Small intestine (tissue), 7 donors: ENCODE measurements at regions not wholly inside any gene's neighbourhood (a gene's known extent, or its start where the extent isn't known, plus 50 kb on each side); places are given as distances from the start of the nearest gene placed in this dataset.
"Not testable (repeated sequence)": the region's sequence is repeated elsewhere in the genome, so short reads cannot be mapped to it uniquely, and the experiment has no call there.

ENCODE experiments used
- DNase-seq, 2 donors: peaks; one replicate each; pipeline versions ENCODE4 v3.0.0 to v3.0.0-alpha.2; 2013
- FAIRE-seq: peaks from 2 replicates; lab custom pipeline; 2012; peaks lifted over from hg19 to GRCh38; lab: Jason Lieb, UNC
- H3K27ac ChIP-seq, 3 donors: one replicate each; pipeline ENCODE4 v1.5.1; 2013; ENCODE audit warnings: low read length in 2 of 3, mild to moderate bottlenecking in 2 of 3, control low read depth in 1 of 3, inconsistent platforms in 1 of 3, low read depth in 1 of 3, moderate library complexity in 1 of 3
- H3K27me3 ChIP-seq, 3 donors: one replicate each; pipeline ENCODE4 v1.6.1; 2013; ENCODE audit warnings: low read length in 3 of 3, inconsistent platforms in 1 of 3; ENCODE audit not compliant: control insufficient read depth in 3 of 3, insufficient read depth in 3 of 3
- H3K36me3 ChIP-seq, 3 donors: one replicate each; pipeline ENCODE4 v1.6.1; 2013; ENCODE audit warnings: low read length in 3 of 3, inconsistent platforms in 1 of 3, low read depth in 1 of 3, mild to moderate bottlenecking in 1 of 3, moderate library complexity in 1 of 3; ENCODE audit not compliant: control insufficient read depth in 3 of 3, insufficient read depth in 2 of 3
- H3K4me1 ChIP-seq, 3 donors: one replicate each; pipeline ENCODE4 v1.6.1; 2013; ENCODE audit warnings: low read length in 2 of 3, inconsistent platforms in 1 of 3, low read depth in 1 of 3, mild to moderate bottlenecking in 1 of 3, moderate library complexity in 1 of 3; ENCODE audit not compliant: control insufficient read depth in 3 of 3, insufficient read depth in 2 of 3
- H3K4me3 ChIP-seq, 3 donors: one replicate each; pipeline ENCODE4 v1.5.1; 2013; ENCODE audit warnings: low read length in 3 of 3, control low read depth in 1 of 3, inconsistent platforms in 1 of 3, low read depth in 1 of 3, mild to moderate bottlenecking in 1 of 3, moderate library complexity in 1 of 3
- H3K9me3 ChIP-seq, 2 donors: one replicate each; pipeline ENCODE4 v1.6.1; 2013; ENCODE audit warnings: low read depth in 1 of 2, low read length in 1 of 2; ENCODE audit not compliant: control insufficient read depth in 2 of 2, insufficient read depth in 1 of 2
- WGBS, 3 donors: extraction: QIAGEN DNeasy Blood & Tissue Kit; methylation state at CpG; one replicate each; pipeline ENCODE4 v1.1.7; 2013; 5-methylcytosine and 5-hydroxymethylcytosine counted together
- donor health status: healthy with polysubstance abuse.
- donor health status: control.
- donor health status: control.
- donor health status: Bipolar disorder and iron deficiency.
- donor health status: healthy.

DNA sequence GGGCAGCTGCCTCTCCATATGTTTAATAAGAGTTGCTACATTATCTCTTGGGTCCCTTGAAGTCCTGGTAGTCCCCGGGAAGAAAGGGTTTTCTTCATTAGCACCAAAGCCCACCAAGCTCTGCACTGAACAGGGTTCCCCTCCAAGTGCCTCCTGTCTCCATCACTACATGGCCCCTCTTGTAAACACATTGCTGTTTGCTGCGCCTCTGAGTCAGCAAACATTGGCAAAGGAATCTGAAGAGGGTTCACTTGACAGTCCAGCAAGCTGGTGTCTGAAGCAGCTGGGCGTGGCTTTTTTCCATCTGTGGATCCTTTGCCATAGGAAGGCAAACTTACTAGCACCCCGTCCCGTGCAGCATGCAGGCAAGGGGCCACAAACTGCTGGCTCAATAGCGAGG, 82.8 kb downstream of the TEX51 start:
- no peaks in the 10 kb centered on the region for H3K36me3 ChIP-seq
- H3K27me3 ChIP-seq = no peaks in the 10 kb centered on the region
- FAIRE-seq (no peak), DNase-seq (no peak)
- no peaks in the 10 kb centered on the region for H3K9me3 ChIP-seq
- H3K27ac ChIP-seq = no peak overlapping the region
- WGBS, 3 donors = 67 to 71% (median 68%) methylated on average over 6 of the region's 6 CpGs
- H3K4me3 ChIP-seq = no peak overlapping the region
- no peaks in the 10 kb centered on the region for H3K4me1 ChIP-seq

DNA sequence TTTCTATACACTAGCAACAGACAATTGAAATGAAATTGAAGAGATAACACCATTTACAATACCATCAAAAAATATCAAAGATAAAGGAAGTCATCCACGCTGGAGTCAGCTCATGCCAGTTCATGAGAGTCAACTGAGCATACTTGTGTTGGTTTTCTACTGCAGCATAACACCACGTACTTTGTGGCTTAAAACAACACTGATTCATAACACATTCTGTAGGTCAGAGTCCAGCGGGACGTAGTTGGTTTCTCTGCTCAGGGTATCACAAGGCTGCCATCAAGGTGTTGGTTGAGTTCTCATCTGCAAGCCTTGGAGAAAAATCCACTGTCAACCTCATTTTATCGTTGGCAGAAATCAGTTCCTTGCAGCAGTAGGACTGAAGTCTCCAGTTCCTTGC, 84.2 kb downstream of the TEX51 start:
- Histone ChIP-seq H3K36me3 (no peaks in the 10 kb centered on the region), H3K27me3 (no peaks in the 10 kb centered on the region)
- FAIRE-seq = no peak

GRCh38 chr2:126986631-126987187, 88.0 kb downstream of the TEX51 start:
- 62 to 74% (median 70%) methylated on average over 6 of the region's 6 CpGs for WGBS, 3 donors
- Histone ChIP-seq H3K4me3 (no peak overlapping the region), H3K36me3 (no peaks in the 10 kb centered on the region), H3K27me3 (peaks cover 0 to 2% (median 0%) of the 10 kb centered on the region in 3 donors), H3K9me3 (no peaks in the 10 kb centered on the region), H3K27ac (no peak overlapping the region), H3K4me1 (no peaks in the 10 kb centered on the region)
- FAIRE-seq = no peak
- DNase-seq = no peak

More for the DNA sequence above, 84.2 kb downstream of the TEX51 start:
- H3K9me3 ChIP-seq = no peaks in the 10 kb centered on the region
- H3K27ac ChIP-seq = no peak overlapping the region
- no peak overlapping the region for H3K4me3 ChIP-seq
- peak; percentile 10 to 52 for DNase-seq
- no peaks in the 10 kb centered on the region for H3K4me1 ChIP-seq
- WGBS, 3 donors = 47 to 81% (median 60%) methylated on average over 5 of the region's 5 CpGs

DNA sequence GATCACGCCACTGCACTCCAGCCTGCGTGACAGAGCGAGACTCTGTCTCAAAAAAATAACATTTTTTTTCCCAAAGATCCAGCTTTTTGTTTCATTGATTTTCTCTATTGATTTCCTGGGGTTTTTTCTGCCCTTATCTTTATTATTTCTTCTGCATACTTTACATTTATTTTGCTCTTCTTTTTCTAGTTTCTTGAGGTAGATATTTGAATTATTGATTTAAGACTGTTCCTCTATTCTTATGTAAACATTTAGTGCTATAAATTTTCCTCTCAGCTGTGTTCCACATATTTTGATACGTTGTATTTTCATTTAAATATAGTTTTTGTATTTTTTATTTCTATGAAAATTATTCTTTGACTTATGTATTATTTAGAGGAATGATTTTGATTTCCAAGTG, 89.8 kb downstream of the TEX51 start:
- Histone ChIP-seq H3K9me3 (no peaks in the 10 kb centered on the region), H3K36me3 (no peaks in the 10 kb centered on the region), H3K4me3 (no peak overlapping the region), H3K27ac (no peak overlapping the region), H3K27me3 (peaks cover 0 to 2% (median 0%) of the 10 kb centered on the region in 3 donors), H3K4me1 (no peaks in the 10 kb centered on the region)
- 64 to 73% (median 69%) methylated on average over 4 of the region's 4 CpGs for WGBS, 3 donors
- DNase-seq (no peak), FAIRE-seq (no peak)

DNA sequence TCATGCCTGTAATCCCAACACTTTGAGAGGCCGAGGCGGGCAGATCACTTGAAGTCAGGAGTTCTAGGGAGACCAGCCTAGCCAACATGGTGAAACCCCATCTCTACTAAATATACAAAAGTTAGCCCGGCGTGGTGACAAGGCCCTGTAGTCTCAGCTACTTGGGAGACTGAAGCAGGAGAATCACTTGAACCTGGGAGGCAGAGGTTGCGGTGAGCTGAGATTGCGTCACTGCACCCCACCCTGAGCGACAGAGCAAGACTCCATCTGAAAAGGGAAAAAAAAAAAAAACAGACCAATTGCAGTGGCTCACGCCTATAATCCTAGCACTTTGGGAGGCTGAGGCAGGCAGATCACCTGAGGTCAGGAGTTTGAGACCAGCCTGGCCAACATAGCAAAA, 90.4 kb downstream of the TEX51 start:
- H3K4me3 ChIP-seq, H3K9me3 ChIP-seq, DNase-seq, H3K27ac ChIP-seq, H3K27me3 ChIP-seq, H3K36me3 ChIP-seq, FAIRE-seq, H3K4me1 ChIP-seq: not testable (repeated sequence)
- WGBS, 3 donors = 91 to 96% (median 94%) methylated on average over 7 to 8 of the region's 8 CpGs

GRCh38 chr2:126990200-126990599, 91.5 kb downstream of the TEX51 start:
- Histone ChIP-seq H3K27me3 (peaks cover 0 to 2% (median 0%) of the 10 kb centered on the region in 3 donors), H3K4me3 (no peak overlapping the region), H3K4me1 (peaks cover 0 to 5% (median 0%) of the 10 kb centered on the region in 3 donors), H3K36me3 (no peaks in the 10 kb centered on the region), H3K27ac (no peak overlapping the region), H3K9me3 (no peaks in the 10 kb centered on the region)
- DNase-seq = no peak
- WGBS, 3 donors = 81 to 88% (median 86%) methylated on average over 2 of the region's 2 CpGs
- FAIRE-seq = no peak

- Histone ChIP-seq H3K9me3 (no peaks in the 10 kb centered on the region), H3K27ac (no peak overlapping the region), H3K27me3 (peaks cover 0 to 2% (median 0%) of the 10 kb centered on the region in 3 donors), H3K4me1 (peaks cover 0 to 11% (median 2%) of the 10 kb centered on the region in 3 donors), H3K4me3 (no peak overlapping the region), H3K36me3 (no peaks in the 10 kb centered on the region)
- no peak for DNase-seq
- 71 to 86% (median 80%) methylated on average over 12 of the region's 12 CpGs for WGBS, 3 donors
- no peak for FAIRE-seq
Observed at GRCh38 chr2:126990605-126991532, 92.2 kb downstream of the TEX51 start.

GRCh38 chr2:126994340-126994777, 95.7 kb downstream of the TEX51 start:
- no peak overlapping the region for H3K4me3 ChIP-seq
- H3K27ac ChIP-seq = no peak overlapping the region
- WGBS, 3 donors = 63 to 73% (median 69%) methylated on average over 2 of the region's 2 CpGs
- no peaks in the 10 kb centered on the region for H3K9me3 ChIP-seq
- H3K4me1 ChIP-seq = peaks cover 0 to 28% (median 8%) of the 10 kb centered on the region in 3 donors
- no peak for FAIRE-seq
- H3K27me3 ChIP-seq = peaks cover 0 to 2% (median 0%) of the 10 kb centered on the region in 3 donors
- no peaks in the 10 kb centered on the region for H3K36me3 ChIP-seq
- DNase-seq = no peak
